Smooth muscle cell (in vitro differentiated cells): ENCODE measurements at regions not wholly inside any gene's neighbourhood (a gene's known extent, or its start where the extent isn't known, plus 50 kb on each side); places are given as distances from the start of the nearest gene placed in this dataset.

Source experiments
- DNase-seq: peaks from one replicate; lab custom pipeline; 2025; ENCODE audit not compliant: unreplicated experiment; lab: John Stamatoyannopoulos, UW
- H2AFZ ChIP-seq: fragments of 200-600 bp; sonication (generic); 2 replicates; pipeline ENCODE4 v1.6.0; 2016; ENCODE audit warnings: antibody characterized with exemption, low read depth, mild to moderate bottlenecking
- H3F3A ChIP-seq: fragments of 200-600 bp; sonication (generic); 2 replicates; pipeline ENCODE4 v1.6.0; 2017; ENCODE audit warnings: antibody characterized with exemption, low read depth
- H3K27ac ChIP-seq: fragments of 200-600 bp; sonication (generic); 2 replicates; pipeline ENCODE4 v1.5.1; 2016; ENCODE audit warnings: low read depth, mild to moderate bottlenecking
- H3K27me3 ChIP-seq: fragments of 200-600 bp; sonication (generic); 2 replicates; pipeline ENCODE4 v1.6.1; 2016; ENCODE audit warnings: low read depth, mild to moderate bottlenecking
- H3K36me3 ChIP-seq: fragments of 200-600 bp; sonication (generic); 2 replicates; pipeline ENCODE4 v1.5.1; 2016; ENCODE audit warnings: low read depth
- H3K4me1 ChIP-seq: fragments of 200-600 bp; sonication (generic); 2 replicates; pipeline ENCODE4 v1.5.1; 2016; ENCODE audit warnings: low read depth
- H3K4me2 ChIP-seq: fragments of 200-600 bp; sonication (generic); 2 replicates; pipeline ENCODE4 v1.6.0; 2016; ENCODE audit warnings: mild to moderate bottlenecking
- H3K4me3 ChIP-seq: fragments of 200-600 bp; sonication (generic); 2 replicates; pipeline ENCODE4 v1.5.1; 2016; ENCODE audit warnings: mild to moderate bottlenecking
- H3K79me2 ChIP-seq: fragments of 200-600 bp; sonication (generic); 2 replicates; pipeline ENCODE4 v1.6.0; 2016; ENCODE audit warnings: low read depth, mild to moderate bottlenecking
- H3K9ac ChIP-seq: fragments of 200-600 bp; sonication (generic); 2 replicates; pipeline ENCODE4 v1.6.0; 2016; ENCODE audit warnings: low read depth
- H3K9me3 ChIP-seq: fragments of 200-600 bp; sonication (generic); replicated peaks from 2 replicates; pipeline ENCODE4 v1.5.1; 2016; ENCODE audit warnings: low read depth
- H4K20me1 ChIP-seq: fragments of 200-600 bp; sonication (generic); 2 replicates; pipeline ENCODE4 v1.6.0; 2016; ENCODE audit warnings: low read depth
- WGBS: methylation state at CpG from one replicate; pipeline ENCODE4 v1.1.7; 2016; ENCODE audit warnings: low lambda C conversion rate; 5-methylcytosine and 5-hydroxymethylcytosine counted together
- TF ChIP-seq, protein P1 (sequence below): fragments of 200-600 bp; sonication (generic); IDR thresholded peaks from 2 replicates; pipeline ENCODE4 v1.5.1; 2017; ENCODE audit warnings: borderline replicate concordance, mild to moderate bottlenecking, antibody characterized with exemption; ENCODE audit not compliant: insufficient read depth, poor library complexity, severe bottlenecking

DNA sequence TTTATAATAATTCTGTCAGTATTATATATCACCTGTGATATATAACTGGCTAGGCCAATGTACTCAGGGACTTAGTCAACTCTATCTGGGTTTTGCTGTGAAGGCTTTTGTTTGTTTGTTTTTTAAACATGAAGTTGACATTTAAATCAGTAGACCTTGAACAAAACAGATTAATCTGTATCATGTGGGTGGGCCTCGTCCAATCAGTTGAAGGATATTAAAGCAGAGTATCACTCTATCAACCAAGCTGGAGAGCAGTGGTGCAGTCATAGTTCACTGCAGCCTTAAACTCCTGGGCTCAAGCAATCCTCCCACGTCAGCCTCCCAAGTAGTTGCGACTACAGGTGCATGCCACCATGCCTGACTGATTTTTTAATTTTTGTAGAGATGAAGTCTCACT lies 870.2 kb downstream of the TYW1 start:
- Histone ChIP-seq H3F3A (no peaks in the 10 kb centered on the region), H3K9me3 (no peaks in the 10 kb centered on the region), H3K36me3 (no peaks in the 10 kb centered on the region), H3K4me3 (no peak overlapping the region), H2AFZ (no peak overlapping the region), H3K9ac (no peak overlapping the region), H3K4me2 (no peak overlapping the region), H4K20me1 (no peaks in the 10 kb centered on the region), H3K27ac (no peak overlapping the region), H3K79me2 (no peaks in the 10 kb centered on the region), H3K27me3 (no peaks in the 10 kb centered on the region), H3K4me1 (no peaks in the 10 kb centered on the region)
- DNase-seq: no peak
- WGBS: 94% methylated on average over 3 of the region's 3 CpGs
- TF ChIP-seq, protein P1, sequence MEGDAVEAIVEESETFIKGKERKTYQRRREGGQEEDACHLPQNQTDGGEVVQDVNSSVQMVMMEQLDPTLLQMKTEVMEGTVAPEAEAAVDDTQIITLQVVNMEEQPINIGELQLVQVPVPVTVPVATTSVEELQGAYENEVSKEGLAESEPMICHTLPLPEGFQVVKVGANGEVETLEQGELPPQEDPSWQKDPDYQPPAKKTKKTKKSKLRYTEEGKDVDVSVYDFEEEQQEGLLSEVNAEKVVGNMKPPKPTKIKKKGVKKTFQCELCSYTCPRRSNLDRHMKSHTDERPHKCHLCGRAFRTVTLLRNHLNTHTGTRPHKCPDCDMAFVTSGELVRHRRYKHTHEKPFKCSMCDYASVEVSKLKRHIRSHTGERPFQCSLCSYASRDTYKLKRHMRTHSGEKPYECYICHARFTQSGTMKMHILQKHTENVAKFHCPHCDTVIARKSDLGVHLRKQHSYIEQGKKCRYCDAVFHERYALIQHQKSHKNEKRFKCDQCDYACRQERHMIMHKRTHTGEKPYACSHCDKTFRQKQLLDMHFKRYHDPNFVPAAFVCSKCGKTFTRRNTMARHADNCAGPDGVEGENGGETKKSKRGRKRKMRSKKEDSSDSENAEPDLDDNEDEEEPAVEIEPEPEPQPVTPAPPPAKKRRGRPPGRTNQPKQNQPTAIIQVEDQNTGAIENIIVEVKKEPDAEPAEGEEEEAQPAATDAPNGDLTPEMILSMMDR: no peak

DNA sequence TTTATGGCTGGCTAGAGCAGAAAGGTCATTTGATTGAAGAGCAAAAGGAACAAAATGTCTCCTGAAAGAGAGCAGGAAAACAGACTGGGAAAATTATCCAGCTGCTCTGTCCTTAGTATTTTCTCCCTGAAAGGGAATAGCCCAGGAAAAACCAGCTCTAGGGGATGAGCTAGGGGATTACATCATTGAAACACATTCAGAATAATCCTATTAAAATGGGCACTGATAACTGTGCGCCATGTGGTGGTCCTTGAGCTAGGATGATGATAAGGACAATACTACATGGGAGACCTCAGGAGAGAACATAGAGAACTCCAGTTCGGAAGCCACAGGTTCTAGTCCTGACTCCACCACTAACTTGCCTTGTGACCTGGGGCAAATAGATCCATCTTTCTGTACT lies 873.8 kb downstream of the TYW1 start:
- Histone ChIP-seq H3K9me3 (no peaks in the 10 kb centered on the region), H3F3A (no peaks in the 10 kb centered on the region), H2AFZ (no peak overlapping the region), H4K20me1 (no peaks in the 10 kb centered on the region), H3K4me3 (no peak overlapping the region), H3K27ac (no peak overlapping the region), H3K79me2 (no peaks in the 10 kb centered on the region), H3K36me3 (no peaks in the 10 kb centered on the region), H3K27me3 (no peaks in the 10 kb centered on the region), H3K4me2 (no peak overlapping the region), H3K9ac (no peak overlapping the region), H3K4me1 (no peaks in the 10 kb centered on the region)
- no peak for DNase-seq
- 91% methylated on average over 2 of the region's 2 CpGs for WGBS
- TF ChIP-seq, protein P1: no peak

DNA sequence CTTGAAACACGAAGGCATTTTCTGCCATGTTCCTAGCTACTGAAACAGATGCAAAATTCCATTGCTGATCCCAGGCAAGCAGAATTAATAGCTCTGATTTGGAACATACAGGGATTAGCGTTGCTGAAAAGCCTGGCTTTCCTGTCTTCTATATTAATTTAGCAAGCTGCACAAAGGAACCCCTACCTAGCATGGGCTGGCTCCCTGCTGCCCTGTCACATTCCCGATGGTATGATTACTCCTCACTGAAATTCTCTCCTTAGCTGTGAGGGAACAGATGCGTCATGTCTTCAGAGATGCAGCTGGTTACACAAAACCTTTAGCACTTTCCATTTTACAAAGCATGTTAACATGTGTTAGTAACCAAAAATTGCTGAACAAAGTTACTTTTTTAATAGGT lies 878.9 kb downstream of the TYW1 start:
- Histone ChIP-seq H3K4me3 (no peak overlapping the region), H3K4me1 (no peaks in the 10 kb centered on the region), H3K27ac (no peak overlapping the region), H2AFZ (no peak overlapping the region), H3K79me2 (no peaks in the 10 kb centered on the region), H3K27me3 (peaks cover 6% of the 10 kb centered on the region), H3F3A (no peaks in the 10 kb centered on the region), H3K9ac (no peak overlapping the region), H4K20me1 (no peaks in the 10 kb centered on the region), H3K36me3 (no peaks in the 10 kb centered on the region), H3K9me3 (no peaks in the 10 kb centered on the region), H3K4me2 (no peak overlapping the region)
- no peak for DNase-seq
- 71% methylated on average over 4 of the region's 4 CpGs for WGBS
- TF ChIP-seq, protein P1: no peak

DNA sequence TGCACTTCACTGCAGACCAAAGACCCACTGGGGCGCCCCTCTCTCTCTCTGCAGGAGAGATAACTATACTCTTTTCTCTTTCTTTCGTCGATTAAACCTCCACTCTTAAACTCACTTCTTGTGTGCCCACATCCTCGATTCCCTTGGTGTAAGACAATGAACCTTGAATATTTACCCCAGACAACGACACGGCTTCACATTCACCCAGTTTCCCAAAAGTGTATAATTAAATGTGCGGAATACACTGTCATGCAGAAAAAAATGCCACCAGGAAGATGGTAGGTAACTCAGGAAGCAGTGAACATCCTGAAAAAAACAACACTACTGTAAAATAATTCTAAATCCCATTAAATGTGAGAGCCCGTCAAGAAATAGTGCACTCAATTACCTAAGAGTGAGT lies 882.2 kb downstream of the TYW1 start:
- peaks cover 13% of the 10 kb centered on the region for H3K27me3 ChIP-seq
- no peaks in the 10 kb centered on the region for H4K20me1 ChIP-seq
- 91% methylated on average over 8 of the region's 8 CpGs for WGBS
- no peaks in the 10 kb centered on the region for H3K9me3 ChIP-seq
- H3K4me2 ChIP-seq: no peak overlapping the region
- no peak overlapping the region for H2AFZ ChIP-seq
- H3K4me1 ChIP-seq: no peaks in the 10 kb centered on the region
- no peak overlapping the region for H3K9ac ChIP-seq
- no peak for DNase-seq
- no peaks in the 10 kb centered on the region for H3K36me3 ChIP-seq
- H3K4me3 ChIP-seq: no peak overlapping the region
- no peaks in the 10 kb centered on the region for H3F3A ChIP-seq
- TF ChIP-seq, protein P1: no peak
- no peak overlapping the region for H3K27ac ChIP-seq
- H3K79me2 ChIP-seq: no peaks in the 10 kb centered on the region
